Middle frontal gyrus (tissue), 1 donor: ENCODE measurements at regions not wholly inside any gene's neighbourhood (a gene's known extent, or its start where the extent isn't known, plus 50 kb on each side); places are given as distances from the start of the nearest gene placed in this dataset.
A peak's percentile ranks its signal among the peaks of the same experiment; 100 is the strongest.

Experiments used
- DNase-seq: peaks from one replicate; pipeline ENCODE4 v3.0.0-alpha.2; 2015; ENCODE audit warnings: low spot score; ENCODE audit errors: extremely low spot score

- DNase-seq: no peak
Observed at GRCh38 chr2:47315475-47315874, 53.6 kb upstream of the EPCAM start.

DNA sequence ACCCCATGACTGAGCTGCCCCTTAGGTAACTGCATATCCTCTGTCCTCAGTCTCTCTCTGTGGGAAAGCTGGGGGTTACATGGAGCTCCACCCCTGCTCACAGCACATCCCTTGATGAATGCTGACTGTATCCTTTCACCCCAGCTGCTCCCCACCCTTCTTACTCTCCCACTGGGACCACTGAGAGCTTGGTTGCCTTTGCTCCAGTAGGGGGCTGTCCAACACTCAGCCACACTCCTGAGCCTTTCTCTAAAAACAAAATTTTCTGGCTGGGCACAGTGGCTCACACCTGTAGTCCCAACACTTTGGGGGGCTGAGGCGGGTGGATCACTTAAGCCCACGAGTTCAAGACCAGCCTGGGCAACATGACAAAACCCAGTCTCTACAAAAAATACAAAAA is 55.4 kb upstream of the EPCAM start:
- DNase-seq: no peak

- no peak for DNase-seq
Observed at GRCh38 chr2:47313141-47313691, 55.9 kb upstream of the EPCAM start.

GRCh38 chr2:47312491-47312850 is 56.6 kb upstream of the EPCAM start:
- DNase-seq: no peak

DNA sequence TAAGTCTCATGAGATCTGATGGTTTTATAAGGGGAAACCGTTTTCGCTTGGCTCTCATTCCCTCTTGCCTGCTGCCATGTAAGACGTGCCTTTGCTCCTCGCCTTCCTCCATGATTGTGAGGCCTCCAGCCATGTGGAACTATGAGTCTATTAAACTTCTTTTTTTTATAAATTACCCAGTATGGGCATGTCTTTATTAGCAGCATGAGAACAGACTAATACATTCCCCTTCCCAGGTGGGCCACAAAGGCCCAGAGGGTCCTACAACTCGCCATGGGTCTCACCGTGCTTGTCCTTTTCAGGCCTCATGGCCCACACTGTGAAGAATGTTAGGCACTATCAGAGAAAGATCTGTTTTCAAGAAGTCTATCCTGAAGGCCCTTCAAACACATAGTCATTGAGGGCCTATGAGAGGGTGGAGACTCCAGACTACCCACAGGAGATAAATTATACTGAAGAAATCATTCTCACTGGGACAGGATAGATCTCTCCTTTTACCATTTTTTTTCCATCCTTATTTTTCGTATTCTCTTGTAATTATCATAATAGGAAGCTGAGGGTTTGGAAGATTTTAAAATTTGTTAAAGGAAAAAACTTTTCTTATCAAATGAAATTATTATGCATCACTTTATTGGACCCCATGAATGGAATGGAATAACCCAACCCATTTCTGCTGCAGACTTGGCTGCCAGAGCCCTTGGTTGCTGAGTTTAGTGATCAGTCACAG is 57.2 kb upstream of the EPCAM start:
- DNase-seq: no peak

- DNase-seq: peak; percentile 80
Observed at GRCh38 chr2:47310801-47311560, 58.1 kb upstream of the EPCAM start.

DNA sequence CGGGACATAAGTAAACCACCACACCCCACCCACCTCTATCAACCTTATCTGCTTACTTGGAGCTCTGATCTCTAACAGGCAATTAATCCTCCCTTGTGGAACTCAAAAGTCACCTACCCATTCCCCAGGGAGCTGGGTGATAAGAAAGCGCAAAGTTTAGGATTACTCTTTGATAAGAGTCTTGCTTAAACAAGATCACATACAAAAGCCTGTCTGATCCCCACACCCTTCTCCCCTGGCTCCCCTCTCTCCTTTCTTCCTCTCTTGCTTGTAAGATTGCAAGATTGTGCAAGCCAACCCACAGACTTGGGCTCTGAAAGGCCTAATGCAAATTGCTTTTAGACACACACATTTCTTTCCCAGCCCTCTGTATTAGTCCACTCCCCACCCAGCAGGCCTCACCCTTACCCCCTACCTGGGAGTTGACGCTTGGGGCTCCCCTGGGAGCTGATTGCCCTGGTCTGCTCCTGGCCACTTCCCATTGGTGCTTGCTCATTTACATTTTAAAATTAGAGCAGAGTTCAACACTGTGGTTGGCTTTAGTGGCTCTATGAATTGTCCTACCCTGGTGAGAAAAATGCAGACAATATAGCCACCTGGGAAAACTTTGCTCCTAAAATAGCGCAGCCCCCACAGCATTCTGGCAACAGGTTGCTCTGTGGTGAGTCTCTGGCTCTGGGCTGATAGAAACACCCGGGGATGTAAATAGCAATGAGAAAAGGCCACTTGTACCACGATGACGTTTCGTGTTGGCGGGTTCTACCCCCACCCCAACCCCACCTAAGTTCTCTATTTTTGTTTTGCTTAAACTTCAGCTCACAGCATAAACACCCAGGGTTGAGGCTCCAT is 58.9 kb upstream of the EPCAM start:
- no peak for DNase-seq

DNA sequence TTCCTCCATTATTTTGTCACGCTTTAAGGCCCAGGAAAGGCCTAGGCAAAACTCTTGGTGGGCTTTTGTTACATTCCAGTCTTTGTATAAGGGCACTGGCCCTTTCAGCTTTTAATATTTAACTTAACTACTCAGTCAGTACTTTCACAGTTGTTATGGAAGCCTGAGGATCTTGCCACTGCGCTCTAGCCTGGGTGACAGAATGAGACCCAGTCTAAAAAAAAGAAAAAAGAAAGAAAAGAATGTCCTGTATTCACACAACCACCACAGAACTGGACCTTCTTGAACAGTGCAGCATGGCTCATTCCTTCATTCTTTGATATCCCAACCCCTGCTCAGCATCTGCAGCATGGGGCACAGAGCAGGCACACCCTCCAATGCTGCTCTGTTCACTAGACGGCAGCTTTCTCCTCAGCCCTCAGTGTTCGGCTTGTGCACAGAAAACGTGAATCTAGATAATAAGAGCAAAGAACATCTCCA is 59.6 kb upstream of the EPCAM start:
- no peak for DNase-seq

DNA sequence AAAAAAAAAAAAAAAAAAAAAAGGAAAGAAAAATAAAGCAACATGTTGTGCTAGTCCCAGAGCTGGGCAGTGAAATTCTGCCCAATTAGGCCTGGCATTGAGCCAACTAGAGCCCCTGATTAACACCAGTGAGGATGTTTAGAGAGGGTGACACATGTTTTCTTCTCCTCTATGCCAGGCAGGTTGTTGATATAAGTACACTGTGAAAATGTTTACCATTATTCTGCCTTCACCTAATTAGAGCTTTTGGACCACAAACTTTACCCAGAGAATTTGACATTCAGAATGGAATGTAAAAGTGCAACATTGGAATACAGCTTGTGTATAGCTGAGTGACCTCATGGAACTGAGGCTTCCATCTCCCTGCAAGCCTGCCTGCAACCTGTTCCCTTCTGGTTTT is 62.0 kb upstream of the EPCAM start:
- DNase-seq: no peak

DNA sequence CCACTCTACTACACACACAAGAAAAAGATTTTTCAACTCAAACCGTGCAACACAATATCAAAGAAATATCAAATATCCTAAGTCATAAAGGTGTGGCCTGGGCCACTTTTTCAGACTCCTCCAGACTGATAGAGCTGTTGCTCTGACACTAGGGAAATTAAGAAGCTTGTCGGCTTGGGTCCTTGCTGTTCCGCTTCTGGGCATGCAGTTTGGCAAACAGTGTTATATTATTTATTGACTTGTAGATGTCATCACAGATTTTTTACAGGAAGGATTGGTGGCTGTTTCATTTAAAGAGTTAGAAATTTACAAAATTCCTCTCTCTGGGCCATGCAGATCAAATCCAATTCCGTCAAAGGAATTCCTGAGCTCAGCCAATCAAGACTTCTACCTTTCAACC is 64.5 kb upstream of the EPCAM start:
- DNase-seq: no peak

DNA sequence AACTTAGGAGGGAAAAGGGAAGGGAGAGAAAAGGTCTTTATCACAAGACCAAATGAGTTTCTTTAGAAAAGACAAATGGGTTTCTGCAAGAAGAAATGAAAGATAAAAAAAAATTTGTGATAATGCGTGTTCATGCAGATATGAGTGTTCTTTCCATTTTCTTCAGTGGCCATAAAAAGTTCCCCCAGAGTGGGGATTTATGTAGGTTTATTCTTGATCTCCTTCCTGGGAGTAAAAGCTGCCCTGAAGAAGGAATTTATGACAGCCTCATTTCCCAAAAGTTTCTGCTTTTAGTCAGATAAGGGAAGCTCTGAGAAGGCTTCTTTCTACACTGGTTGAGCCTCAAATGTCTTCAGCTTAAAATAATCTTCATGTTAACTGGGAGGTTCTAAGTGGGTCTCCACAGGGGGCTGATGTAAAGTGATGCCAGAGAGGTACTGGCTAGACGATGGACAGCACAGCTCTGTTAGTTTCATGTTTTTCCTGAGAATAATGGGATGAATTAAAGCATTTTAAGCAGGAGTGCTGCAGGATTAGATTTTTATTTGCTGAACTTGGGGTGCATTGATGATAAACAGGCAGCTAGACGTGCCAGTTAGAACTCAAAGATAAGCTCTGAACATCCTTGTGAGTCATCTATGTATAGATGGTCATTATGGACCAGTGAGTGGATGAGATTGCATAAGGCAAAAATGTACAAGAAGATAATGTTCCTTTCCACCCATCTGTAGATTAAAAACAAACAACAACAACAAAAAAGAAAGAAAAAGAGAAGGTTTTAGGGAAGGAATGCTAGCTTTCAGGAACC is 65.6 kb upstream of the EPCAM start:
- no peak for DNase-seq

DNA sequence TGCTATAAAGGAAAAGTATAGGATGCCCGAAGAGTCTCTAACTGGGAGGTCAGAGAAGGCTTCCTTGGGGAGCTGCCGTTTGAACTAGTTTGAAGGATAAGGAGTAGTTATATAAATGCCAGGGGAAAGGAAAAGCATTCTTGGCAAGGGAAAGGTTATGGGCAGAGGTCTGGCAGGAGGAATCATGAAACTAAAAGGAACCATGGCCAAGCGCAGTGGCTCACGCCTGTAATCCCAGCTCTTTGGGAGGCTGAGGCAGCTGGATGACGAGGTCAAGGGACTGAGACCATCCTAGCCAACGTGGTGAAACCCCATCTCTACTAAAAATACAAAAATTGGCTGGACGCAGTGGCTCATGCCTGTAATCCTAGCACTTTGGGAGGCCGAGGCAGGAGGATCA is 66.8 kb upstream of the EPCAM start:
- DNase-seq: no peak

GRCh38 chr2:47301731-47302130 is 67.4 kb upstream of the EPCAM start:
- DNase-seq: no peak

GRCh38 chr2:47301277-47301618 is 67.9 kb upstream of the EPCAM start:
- no peak for DNase-seq

DNA sequence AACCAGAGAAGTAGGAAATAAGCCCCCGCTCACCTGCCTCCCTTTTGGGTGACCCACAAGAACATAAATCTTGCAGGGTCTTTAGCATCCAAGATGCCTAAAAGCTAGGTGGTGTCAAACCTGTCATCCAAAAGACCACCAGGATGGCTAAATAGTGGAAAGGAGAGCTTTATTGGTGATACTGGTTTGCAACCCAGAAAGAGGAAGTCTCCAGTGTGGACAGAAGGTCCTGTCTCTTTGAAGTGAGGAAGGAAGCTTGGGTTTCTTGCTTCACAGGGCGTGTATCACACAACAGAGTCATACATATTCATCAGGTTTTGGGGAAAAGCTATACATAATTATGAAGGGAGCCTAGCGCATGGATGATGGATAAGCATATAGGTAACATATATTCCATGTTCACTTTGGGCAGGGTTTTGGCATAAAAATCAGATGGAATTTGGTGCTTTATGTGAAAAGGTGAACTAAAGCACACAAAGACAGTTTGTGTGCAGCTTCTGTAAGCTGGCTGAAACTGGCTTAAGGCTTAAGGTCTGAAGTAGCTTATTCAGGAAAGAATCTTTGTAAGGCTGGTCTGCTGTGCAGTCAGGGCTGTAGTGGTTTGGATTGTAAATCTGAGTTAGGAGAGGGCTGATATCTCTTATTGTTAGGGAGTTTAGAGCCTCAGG is 68.4 kb upstream of the EPCAM start:
- no peak for DNase-seq

GRCh38 chr2:47300081-47300480 is 69.0 kb upstream of the EPCAM start:
- no peak for DNase-seq

DNA sequence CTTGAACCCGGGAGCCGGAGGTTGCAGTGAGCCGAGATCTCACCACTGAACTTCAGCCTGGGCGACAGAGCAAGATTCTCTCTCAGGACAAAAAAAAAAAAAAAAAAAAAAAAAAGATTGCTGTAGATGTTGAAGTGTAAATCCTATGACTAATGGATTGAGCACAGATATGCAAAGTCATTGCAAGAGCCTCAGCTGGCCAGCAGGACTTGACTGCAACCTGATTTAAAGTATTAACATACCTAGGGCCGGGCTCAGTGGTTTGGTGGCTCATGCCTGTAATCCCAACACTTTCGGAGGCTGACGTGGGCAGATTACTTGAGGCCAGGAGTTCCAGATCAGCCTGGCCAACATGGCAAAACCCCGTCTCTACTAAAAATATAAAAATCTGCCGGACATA is 69.6 kb upstream of the EPCAM start:
- no peak for DNase-seq

GRCh38 chr2:47298771-47299170 is 70.3 kb upstream of the EPCAM start:
- no peak for DNase-seq

DNA sequence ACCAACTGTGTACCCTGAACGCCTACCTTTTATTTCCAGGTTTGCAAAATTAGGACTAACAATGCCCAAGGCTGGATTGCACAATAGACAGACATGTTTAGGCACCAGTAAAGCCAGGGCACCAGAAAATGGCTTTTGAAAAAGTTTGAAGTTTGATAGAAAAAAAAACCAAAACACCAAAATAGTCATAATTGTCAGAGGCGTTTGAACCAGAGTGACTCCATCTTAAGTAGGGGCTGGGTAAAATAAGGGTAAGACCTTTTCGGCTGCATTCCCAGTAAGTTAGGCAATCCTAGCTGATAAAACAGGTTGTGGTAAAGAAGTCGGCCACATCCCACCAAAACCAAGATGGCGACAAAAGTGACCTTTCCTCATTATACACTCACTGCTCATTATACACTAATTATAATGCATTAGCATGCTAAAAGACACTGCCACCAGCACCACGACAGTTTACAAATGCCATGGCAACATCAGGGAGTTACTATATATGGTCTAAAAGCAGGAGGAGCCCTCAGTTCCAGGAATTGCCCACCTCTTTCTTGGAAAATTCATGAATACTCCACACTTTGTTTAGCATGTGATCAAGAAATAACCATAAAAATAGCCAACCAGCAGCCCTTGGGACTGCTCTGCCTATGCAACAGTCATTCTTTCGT is 71.2 kb upstream of the EPCAM start:
- DNase-seq: no peak
